Caki2 (cell line): ENCODE measurements at regions not wholly inside any gene's neighbourhood (a gene's known extent, or its start where the extent isn't known, plus 50 kb on each side); places are given as distances from the start of the nearest gene placed in this dataset.
"Not testable (repeated sequence)": the region's sequence is repeated elsewhere in the genome, so short reads cannot be mapped to it uniquely, and the experiment has no call there.

ENCODE experiments used
- DNase-seq: peaks from one replicate; pipeline ENCODE4 v3.0.0-alpha.2; 2015; ENCODE audit warnings: low read depth
- in situ Hi-C: cut with HindIII; loops from 2 replicates; pipeline ENCODE4 v1.10.0; 2016; ENCODE audit warnings: low sequenced_read_pairs, low pct_unique_long_range_greater_than_20kb, mixed read lengths

DNA sequence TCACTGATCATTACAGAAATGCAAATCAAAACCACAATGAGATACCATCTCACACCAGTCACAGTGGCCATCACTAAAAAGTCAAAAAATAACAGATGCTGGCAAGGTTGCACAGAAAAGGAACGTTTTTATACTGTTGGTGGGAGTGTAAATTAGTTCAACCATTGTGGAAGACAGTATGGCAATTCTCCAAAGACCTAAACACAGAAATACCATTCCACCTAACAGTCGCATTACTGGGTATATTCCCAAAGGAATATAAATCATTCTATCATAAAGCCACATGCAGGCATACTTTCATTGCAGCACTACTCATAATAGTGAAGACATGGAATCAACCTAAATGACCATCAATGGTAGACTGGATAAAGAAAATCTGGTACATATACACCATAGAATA, 83.2 kb upstream of the ARID5B start:
- in situ Hi-C loops, DNase-seq: not testable (repeated sequence)

DNA sequence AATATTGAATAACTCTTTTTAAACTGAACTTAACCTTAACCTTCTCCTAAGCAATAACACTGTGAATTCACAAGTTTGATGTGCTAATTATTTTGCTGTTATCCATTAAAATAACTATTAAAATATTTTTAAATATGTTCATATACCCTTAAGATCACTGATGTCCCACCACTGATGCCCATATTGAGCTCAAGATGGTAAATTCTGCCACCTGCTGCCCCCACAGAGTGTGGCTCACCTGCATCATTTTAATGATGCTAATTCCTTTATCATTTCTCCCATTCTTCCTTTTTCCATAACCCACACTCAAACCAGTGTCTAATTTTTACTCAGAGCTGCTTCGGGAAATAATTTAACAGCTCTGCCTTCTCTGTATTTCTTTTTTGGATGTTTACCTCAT, 82.3 kb upstream of the ARID5B start:
- DNase-seq = no peak
- in situ Hi-C loops = no loop called here

DNA sequence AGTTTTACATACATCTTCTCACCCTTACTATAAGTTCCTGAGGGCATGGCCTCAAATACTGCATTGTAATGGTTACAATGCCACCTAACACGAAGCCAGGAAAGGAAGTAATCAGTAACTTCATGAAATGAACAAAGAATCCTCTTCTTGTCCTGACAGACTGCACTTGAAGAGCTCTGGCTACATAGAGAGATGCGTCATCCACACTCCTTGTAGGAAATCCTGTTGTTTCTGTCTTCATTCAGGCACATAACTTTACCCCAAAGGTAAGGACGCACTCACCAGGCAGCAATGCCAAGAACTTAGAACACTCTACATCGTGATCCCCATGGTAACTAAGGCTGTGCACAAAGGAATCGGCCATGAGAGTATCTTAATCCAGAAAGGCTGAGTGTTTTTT, 80.3 kb upstream of the ARID5B start:
- in situ Hi-C loops = no loop called here
- peak; percentile 70 for DNase-seq

DNA sequence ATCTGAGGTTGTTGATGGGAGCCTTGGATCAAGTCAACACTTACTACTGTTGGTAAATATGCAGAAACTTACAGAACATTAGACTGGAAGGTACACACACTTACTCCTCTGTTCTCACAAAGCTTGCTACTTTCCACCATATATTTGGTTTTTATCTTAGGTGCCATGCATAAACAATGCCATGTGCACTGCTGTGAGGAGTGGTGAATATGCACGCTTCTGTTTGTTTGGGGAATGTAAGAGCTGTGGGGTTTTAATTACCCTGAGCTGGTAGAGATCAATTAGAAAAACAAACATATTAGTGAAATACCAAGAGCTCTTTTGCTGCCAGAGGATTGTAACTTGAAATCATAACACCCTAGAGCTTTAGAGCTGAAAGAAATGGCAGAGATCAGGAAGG, 79.8 kb upstream of the ARID5B start:
- in situ Hi-C loops = no loop called here
- DNase-seq = no peak

DNA sequence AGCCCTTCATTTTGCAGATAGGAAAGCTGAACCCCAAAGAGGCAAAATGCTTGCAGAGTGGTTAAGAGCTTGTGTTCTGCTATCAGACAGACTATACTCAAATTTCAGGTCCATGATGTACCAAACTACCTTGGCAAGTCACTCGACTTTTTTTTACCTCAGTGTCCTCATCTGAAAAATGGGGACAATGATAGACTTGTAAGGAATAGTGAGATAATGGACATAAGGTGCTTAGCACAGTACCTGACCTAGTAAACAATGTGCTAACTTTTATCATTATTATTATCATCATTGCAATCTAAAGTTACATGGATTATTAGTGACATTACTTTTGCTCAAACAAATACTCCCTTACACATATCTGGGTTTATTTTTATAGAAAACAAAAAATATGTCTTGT, 79.4 kb upstream of the ARID5B start:
- DNase-seq = no peak
- in situ Hi-C loops = no loop called here

DNA sequence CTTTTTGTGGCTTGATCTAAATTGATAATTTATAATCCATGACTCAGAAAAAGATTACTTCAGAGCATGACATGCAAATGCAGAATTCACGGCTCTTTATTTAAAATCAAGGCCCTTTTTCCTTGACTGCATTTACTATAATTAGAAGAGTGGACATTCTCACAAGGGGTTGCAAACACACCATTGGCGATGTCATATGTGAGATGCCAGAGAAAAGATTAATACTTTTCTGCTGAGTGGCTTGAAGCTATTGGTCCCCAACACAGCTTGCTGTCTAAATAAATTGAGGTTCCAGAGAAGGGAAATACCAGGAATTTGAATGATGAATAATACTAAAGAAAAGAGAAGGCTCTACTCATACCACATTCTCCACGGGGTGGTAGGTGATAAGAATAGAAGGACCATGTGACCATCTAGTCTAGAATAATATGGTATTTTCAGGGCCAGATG, 78.7 kb upstream of the ARID5B start:
- in situ Hi-C loops = no loop called here
- no peak for DNase-seq

DNA sequence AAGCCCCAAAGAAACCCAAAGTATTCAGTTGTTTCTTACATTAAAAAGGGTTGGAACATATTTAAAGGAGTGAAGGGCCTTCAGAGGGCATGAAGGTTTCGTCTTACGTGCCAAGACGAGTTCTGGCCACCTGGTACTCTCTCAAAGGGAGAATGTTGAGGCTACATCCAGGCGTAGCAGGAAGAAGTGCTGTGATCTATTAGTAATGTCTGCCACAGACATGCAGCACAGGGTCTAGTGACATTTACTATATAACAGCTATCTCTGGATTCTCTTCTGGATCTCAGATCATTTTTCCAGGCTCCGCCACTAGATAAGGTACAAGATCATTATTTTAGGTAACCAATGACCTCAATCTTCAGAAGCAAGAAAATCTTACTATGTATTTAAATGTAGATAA, 76.5 kb upstream of the ARID5B start:
- in situ Hi-C loops = no loop called here
- DNase-seq = no peak

DNA sequence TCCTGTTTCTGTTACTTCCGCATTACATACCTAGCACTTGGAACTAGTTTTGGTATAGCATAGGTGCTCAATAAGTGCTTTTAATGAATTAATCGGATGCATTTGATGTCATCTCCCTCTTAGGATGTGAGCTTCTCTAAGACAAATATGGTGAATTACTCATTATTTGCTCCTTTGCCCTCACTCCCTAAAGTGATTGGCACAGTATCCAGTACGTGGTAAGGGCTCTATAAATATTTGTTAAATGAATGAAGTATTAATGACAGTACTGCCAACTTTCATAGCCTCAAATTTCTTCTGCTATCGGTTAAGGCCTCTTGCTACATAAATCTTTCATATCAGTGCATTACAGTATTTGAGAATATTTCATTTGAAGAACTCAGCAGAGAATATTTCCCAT, 75.9 kb upstream of the ARID5B start:
- in situ Hi-C loops = no loop called here
- DNase-seq = no peak

DNA sequence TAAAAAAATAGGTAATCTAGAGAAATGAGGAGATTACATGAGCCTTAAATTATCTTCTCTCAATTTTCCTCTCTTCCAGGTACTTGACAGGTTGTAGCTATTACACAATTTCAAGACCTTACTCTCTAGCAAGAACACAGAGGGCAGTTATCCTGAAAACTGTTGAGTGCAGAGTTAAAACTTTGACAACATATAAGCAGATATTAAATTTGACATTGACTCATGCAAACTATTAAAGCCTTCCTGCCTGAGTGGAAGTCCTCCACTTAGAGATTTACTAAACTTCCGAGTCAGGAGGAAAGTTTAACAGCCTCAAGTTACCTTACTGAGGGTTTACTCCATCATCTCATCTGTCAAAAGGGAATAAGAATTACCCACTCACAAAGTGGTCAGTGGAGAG, 73.5 kb upstream of the ARID5B start:
- in situ Hi-C loops = no loop called here

DNA sequence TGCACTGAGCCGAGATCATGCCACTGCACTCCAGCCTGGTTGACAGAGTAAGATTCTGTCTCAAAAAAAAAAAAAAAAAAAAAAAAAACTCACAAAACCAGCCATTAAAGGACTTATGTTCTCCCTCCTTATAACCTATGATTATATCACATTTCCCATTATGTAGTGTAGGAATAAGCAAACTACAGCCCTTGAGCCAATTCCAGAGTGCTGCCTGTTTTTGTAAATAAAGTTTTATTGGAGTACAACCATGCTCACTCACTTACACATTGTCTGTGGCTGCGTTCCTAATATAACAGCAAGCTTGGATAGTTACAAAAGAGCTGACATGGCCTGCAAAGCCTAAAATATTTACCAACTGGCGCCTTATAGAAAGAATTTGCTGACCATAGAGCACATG, 72.7 kb upstream of the ARID5B start:
- in situ Hi-C loops = no loop called here
- DNase-seq = no peak

More for the DNA sequence above, 73.5 kb upstream of the ARID5B start:
- DNase-seq = peak; percentile 30

DNA sequence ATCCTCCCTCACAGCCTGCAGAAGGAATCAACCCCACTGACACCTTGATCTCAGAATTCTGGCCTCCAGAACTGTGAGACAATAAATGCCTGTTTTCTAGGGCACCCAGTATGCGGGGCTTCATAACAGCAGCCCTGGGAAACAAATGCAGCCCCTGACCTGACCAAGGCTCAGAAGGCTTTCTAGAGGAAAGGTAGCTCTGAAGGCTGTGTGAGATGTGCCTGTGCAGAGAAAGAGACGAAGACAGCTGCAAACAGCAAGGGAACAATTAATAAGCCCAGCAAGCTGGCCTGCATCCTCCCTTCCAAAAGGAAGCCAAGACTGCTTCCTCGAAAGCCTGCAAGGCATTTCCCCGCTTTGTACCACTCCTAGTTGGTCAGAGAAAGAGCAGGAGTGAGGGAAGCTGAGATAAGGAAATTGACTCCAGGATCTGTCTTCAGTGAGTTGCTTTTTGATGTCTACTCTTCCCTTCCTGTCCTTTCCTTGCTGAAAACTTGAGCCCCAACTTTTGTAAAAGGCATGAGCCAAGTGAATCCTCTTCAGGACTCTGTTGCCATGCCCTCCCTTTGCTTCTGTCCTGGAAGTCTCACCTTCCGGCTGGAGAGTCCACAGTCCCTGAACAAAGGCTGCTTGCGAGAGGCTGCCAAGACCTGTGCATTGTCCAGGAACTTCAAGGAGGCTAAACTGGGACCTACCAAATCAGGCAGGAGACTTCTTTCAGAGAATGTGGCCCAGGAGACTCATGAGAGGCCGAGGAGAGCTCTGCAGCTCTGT, 71.2 kb upstream of the ARID5B start:
- in situ Hi-C loops = no loop called here
- DNase-seq = no peak

DNA sequence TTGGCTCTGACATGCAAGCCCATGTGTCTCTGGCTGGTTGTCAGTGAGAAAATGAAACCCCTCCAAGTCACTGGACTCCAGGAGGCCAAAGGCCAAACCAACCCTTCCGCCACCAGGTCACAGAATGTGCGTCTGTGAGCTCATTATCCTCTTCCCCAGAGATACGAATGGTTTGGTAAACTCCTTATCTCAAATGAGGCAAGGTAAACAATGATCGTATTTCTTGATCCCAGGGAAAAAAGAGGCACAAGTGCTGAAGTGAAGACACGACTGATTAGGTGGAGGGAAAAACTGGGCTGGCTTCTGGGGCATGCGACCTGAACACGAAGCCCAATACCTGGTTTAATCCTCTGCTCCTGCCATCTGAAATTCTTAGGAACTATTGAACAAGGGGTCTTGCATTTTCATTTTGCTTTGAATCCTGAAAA, 70.6 kb upstream of the ARID5B start:
- in situ Hi-C loops = no loop called here

DNA sequence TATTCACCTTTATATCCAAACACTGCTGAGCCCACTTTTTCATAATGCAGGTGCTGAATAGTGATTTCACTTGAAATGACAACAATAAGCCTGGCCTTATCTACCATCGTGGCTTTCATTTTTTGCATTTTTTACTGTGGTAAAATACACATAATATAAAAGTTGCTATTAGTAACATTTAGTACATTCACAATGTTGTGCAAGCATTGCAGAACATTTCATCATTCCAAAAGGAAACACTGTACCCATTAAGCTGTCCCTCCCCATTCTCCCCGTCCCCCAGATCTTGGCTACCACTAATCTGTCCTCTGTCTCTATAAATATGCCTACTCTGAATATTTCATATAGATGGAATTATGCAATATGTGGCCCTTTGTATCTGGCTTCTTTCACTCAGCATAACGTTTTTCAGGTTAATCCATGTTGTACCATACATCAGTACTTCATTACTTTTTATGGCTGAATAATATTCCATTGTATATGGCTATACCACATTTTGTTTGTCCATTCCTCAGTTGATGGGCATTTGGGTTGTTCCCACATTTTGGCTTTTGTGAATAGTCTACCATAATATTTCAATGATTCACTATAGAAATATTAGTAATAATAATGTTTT, 68.5 kb upstream of the ARID5B start:
- DNase-seq = no peak

More for the DNA sequence above, 70.6 kb upstream of the ARID5B start:
- DNase-seq = no peak

DNA sequence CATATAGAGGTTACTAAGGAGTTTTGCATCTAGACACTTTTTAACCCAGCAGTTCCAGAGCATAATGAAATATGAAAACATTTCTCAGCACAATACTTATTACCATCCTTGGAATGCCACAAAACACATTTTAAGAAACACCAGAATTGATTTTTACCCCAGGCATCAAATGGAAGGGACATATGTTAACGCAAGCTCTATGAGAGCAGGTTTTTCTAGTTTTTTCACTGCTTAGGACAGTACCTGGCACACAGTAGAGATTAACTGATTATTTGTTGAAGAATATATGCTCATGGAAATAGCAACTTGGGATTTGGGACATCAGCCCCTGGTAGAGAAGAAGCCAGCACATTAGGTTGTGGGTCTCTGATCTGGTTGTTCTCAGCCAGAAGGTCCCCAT, 67.0 kb upstream of the ARID5B start:
- DNase-seq = no peak
- in situ Hi-C loops = no loop called here

More for the DNA sequence above, 68.5 kb upstream of the ARID5B start:
- in situ Hi-C loops = no loop called here

DNA sequence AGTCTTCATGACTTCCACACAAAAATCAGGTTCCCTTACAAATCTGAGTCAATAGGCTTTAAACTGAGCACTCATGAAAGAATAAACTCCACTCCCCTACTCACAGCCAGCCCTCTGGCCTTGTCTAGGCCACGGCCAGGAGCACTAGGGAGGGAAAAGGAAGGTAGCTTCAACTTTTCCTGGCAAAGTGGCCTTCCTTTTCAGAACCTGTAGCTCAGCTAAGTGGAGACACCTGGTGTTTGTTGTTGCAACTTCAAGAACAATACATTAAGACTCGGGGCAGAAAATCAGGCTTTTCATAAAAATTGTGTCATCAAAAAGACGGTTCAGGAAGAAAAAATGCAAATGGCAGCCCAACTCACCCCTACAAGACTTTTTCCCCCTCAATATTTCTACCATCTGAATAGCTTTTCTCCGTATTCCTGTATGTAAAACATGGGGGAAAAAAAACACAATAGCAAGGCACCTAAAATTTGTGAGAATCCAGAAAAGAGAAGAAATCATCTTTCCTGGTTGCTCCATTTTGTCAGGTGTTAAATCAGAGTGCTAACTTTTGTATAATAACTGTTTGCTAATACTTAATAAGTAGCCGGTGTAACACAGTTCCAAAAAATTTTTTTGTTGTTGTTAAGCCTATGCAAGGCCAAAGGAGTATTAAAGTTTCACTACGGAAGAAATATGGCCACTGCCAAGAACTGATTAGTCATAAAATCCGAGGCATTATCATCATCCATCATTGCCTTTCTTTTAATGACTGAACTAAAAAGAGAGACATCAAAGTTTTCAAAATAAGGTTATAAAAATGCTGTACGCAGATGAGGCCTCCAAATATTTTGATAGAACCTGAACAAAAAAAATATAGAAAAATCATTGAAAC, 66.2 kb upstream of the ARID5B start:
- peak; percentile 74 for DNase-seq
- in situ Hi-C loops = no loop called here

DNA sequence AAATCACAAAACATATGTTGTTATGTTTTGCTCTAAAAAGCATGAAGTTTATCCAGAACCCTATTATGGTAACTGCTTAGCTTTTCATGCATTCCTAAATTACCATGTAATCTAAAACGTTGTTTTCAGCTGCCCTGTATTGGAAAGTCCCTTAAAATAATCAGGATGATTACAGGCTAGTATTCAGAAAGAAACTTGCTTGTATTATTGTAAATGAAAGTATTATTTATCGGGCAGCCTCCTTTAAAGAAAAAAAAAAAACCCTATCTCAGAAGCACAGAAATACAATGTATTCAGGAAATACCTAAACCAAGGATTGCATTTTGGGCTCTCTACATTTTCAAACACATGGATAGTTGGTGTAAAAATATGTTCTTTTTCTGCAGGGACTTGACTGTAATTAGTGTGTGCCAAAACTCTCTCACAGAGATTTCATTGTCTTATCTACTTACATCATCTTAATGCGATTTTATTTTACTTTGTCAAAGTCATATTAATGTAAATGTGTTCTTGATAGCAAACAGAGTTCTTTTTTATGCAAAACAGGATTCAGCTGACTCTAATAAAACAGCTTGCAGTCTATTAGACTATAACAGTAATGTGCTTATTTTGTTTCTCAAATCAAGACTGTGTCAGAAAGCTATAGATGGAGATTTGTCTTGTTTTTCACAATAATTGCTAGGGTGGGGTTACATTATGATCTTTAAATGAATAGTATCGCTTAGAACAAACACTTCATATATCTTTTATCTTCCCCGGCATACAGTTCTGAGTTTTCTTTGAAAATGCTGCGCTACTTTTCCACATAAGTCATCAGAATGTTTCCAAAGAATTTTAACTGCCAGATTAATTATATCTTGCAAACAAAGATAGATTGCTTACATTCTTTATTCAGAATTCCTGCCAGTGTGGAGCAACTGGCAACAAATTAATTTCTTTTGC, 65.3 kb upstream of the ARID5B start:
- peak; percentile 57 for DNase-seq
- in situ Hi-C loops = no loop called here

DNA sequence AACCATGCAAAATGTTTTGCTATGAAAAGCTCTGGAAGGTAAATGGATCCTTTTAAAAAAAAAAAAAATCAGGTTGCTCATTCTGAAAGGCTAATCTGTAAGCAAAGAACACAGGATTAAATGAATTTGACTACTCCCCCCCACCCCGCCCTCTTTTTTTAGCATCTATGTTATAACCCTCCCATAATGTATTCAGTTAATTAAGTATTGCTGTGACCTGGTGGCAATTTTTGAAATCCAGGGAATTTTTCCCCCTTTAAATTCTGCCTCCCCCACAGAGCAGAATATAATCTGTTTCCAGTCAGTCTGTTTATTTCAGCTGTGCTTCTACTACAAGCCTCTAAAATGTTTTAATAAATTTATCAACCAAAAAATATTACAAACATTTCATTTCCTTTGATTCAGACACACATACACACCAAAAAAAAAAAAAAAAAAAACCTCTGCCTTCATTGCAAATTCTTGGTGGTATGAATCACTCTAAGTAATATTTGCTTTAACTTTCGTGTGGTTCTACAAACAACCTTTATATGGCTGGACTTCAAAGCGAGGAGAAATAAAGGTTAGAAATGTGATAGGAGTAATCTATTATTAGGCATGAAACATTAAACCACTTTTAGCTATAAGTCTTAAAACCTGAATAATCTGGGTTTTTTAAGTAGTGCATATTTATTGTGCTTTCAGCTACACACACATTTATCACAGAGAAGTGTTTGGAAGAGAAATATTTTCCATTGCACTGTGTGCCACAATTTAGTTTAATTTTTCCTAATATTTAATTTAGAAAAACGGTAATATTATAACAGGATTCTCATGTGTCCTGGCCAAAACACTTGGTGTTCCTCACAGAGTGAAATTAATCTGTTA, 64.4 kb upstream of the ARID5B start:
- in situ Hi-C loops = no loop called here

More for the DNA sequence above, 64.4 kb upstream of the ARID5B start:
- DNase-seq = peak; percentile 85
